NCI-H2107 treated with DMSO at 0.1 percent for 48 hours (cell line): ENCODE measurements at regions not wholly inside any gene's neighbourhood (a gene's known extent, or its start where the extent isn't known, plus 50 kb on each side); places are given as distances from the start of the nearest gene placed in this dataset.

Experiments used
- DNase-seq: peaks from one replicate; lab custom pipeline; 2025; ENCODE audit not compliant: unreplicated experiment; lab: John Stamatoyannopoulos, UW

DNA sequence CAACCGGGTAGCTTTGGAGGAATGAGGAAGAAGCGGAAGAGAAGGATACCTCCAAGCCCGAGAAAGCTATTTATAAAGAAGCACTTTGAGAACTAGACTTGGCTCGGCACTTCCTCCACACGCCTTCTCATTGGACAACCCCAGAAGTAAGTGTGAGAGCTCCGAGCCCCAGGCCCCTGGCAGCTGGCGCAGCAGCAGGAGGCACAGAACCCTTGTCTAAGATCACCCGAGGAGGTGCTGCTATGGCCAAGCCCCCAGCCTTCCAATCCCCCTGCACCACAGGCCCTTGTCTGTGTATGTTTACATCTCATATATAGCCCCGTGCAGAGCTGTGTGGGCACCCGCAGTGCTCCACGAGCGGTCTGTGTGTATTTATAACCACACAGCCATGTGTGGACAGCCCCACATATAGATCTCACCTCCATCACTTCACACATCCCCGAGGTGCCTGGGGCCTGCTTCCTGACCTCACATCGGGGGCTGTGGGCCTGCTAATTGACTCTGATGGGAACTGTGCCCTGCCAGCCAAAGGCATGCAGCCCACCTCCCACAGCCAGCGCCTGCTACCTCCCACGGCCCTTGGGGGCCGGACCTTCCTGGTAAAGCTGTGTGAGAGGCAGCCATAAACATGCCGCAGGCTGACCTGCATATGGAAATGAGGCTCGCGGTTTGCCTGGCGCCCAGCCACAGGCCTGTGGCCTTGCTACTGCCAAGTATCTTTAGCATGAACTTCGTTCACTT lies 96.1 kb downstream of the C17orf67 start:
- no peak for DNase-seq

DNA sequence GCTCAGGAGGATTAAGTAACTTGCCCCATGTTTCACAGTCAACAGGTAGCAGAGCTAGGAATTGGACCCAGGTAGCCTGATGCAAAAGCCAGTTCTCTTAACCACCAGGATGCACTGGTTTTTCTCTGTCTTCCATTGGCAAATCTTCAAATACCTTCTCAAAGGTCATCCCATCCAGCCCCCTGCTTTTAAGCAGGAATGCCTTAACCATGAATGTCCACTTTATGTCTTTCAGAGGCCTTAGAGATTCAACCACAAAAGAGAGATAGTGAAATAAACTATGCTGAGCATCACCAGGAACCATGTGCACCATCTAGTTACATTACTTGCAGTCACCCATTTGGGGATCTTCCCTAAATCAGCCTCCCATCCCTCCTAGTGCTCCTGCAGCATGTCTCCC lies 94.3 kb downstream of the C17orf67 start:
- DNase-seq = no peak

DNA sequence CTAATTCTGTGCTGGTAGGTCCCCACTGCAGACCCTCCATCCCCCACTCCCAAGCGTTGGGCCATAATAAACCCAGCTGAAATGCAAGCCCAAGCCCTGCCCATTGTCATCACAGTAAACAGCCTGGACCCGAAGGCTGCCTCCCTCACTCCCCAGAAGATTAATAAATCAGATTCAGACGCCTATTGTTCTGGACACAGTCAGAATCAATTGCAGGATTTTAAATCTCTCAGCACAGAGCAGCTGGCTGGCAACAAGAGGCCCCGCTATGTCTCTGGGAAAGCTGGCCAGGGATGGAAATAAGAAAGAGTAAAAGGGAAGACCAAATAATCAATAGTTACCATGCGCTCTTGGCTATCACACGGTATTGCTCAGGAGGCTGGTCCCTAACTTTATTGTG lies 93.9 kb downstream of the C17orf67 start:
- DNase-seq = no peak

DNA sequence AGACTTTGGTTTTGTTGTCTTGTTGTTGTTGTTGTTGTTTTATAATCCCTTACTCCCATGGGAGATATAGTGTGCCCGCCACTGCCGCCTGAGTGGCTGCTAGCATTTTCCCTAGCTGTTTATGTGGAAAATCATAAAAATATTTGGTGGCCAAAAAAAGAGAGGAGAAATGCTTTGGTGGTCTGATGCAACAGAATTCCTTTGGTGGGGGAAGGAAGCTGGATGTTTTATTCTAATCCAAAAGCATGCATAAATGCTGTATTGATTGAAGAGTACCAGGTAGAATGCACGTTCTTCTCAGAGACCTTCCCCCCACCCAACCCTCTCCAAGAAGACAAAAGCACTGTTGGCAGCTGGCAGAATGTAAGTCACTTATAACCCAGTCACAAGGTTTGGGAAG lies 93.2 kb downstream of the C17orf67 start:
- DNase-seq = no peak
